ENCODE measurements at regions not wholly inside any gene's neighbourhood (a gene's known extent, or its start where the extent isn't known, plus 50 kb on each side); places are given as distances from the start of the nearest gene placed in this dataset.
"Not testable (repeated sequence)": the region's sequence is repeated elsewhere in the genome, so short reads cannot be mapped to it uniquely, and the experiment has no call there.

DNA sequence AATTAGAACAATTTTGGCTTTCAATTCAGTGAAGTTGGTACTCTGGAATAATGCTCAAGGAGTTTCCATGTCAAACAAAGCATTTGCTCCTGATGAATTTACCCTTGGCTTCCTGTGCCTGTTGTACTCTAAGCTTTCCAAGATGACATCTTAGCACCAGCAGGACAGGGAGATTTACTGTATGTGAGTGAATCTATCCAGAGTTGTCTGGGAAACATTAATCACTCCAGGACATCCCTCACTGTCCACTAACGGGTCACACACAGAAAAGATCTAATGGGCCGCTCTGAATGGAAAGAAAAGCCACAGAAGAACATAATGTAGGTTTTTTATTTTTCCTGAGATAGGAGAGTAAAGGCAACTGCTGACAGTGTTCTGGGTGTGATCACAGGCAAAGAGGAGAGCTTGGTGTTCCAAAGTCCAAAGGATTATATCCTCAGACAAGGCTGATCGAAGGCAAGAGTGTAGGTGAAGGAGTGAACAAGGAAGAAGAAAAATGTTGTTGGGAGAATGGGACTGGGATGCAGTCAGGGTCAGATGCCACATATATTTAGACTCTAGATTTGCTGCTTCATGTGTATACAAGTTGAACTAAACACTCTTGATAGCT, 167.7 kb upstream of the RPS23 start:
- DNase-seq (ENCODE audit: low read depth in 3 of 3, low spot score in 1 of 3) = no peak

DNA sequence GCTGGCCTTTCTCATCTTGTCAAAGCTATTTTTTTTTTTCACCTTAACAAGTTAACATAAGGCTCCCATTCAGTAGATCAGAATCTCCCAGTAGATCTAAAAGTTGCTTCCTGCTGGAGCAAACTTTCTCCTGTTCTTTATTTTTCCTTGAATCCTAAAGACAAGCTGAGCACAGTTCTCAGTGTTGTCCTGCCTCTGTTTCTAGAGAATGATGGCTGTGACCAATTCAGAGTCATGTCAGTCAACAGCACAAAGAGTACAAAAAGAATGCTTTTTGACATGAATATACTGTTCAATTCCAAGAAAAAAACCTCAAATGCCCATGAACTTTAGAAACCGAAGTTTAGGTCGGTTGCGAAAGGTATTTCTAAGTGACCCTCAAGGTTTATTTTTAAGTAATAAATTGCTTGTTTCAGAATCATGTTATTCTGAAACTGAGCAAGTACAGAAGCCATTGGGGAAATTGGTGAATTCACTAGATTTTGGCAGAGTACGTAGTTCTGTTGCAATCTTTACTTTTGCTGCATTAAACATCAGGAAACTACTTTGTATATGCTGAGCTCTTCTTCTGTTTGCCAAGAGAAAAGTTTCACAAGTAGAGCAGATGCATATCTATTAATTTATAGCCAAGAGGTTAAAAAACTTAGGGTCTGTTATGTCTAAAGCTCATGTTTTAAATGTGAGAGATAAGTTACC, 161.7 kb upstream of the RPS23 start:
- no peak for DNase-seq (ENCODE audit: low read depth in 3 of 3, low spot score in 1 of 3)

DNA sequence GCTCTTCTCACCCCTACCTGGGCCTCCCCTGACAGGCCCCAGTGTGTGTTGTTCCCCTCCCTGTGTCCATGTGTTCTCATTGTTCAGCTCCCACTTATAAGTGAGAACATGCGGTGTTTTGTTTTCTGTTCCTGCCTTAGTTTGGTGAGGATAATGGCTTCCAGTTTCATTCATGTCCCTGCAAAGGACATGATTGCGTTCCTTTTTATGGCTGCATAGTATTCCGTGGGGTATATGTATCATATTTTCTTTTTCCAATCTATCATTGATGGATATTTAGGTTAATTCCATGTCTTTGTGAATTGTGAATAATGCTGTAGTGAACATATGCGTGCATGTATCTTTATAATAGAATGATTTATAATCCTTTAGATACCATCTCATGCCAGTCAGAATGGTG, 159.4 kb upstream of the RPS23 start:
- DNase-seq (ENCODE audit: low read depth in 3 of 3, low spot score in 1 of 3) = not testable (repeated sequence)

- no peak for DNase-seq (ENCODE audit: low read depth in 3 of 3, low spot score in 1 of 3)
These were observed 158.1 kb upstream of the RPS23 start for GRCh38 chr5:82436291-82436690.

DNA sequence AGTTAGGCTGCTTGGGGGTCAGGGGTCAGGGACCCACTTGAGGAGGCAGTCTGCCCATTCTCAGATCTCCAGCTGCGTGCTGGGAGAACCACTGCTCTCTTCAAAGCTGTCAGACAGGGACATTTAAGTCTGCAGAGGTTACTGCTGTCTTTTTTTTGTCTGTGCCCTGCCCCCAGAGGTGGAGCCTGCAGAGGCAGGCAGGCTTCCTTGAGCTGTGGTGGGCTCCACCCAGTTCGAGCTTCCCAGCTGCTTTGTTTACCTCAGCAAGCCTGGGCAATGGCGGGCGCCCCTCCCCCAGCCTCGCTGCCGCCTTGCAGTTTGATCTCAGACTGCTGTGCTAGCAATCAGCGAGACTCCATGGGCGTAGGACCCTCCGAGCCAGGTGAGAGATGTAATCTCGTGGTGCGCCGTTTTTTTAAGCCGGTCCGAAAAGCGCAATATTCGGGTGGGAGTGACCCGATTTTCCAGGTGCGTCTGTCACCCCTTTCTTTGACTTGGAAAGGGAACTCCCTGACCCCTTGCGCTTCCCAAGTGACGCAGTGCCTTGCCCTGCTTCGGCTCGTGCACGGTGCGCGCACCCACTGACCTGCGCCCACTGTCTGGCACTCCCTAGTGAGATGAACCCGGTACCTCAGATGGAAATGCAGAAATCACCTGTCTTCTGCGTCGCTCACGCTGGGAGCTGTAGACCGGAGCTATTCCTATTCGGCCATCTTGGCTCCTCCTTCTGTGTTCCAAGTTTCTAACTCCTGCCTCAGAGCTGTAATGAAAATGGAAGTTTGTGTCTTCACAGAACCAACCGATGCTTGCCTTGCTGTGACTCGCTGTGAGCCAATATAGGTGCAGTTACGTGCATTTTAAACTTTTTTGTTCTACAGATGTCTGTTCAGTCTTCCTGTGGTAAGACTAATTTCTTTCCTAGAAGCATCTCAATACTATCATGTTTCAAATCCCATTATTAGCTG, 156.8 kb upstream of the RPS23 start:
- not testable (repeated sequence) for DNase-seq (ENCODE audit: low read depth in 3 of 3, low spot score in 1 of 3)

DNA sequence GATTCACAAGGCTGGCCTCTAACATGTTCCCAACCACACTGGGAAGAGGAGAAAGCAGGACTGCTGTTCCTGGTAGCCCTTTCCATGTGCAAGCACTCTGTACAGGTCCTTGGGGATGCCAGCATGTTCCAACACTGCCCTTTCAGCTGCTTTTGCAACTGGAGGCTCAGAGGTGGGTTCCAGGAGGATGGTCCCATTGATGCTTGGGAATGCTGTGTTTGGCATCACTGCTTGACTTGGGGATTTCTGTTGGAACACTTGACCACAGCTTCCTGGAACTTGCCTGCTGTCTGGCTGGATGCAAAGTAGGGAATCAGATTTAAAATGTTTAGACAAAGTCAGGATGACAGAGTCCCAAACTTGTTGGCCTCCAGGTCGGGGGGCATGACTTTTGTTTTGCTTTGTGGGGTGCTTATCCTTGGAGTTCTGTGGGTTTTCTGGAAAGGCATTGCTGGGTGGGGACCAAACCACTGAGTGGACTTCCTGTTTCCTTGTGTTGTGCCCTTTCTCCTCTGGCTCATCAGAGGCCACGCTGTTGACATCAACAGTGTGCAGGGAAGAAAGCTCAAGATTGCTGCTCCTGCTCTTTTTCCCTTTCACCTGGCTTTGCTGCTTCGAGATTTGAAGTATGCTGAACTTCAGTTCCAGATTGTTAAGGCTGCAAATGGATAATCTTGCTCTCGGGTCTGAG, 148.5 kb upstream of the RPS23 start:
- DNase-seq (ENCODE audit: low read depth in 3 of 3, low spot score in 1 of 3) = no peak

- DNase-seq (ENCODE audit: low read depth in 3 of 3, low spot score in 1 of 3) = no peak
These were observed 147.4 kb upstream of the RPS23 start for GRCh38 chr5:82425591-82425990.

DNA sequence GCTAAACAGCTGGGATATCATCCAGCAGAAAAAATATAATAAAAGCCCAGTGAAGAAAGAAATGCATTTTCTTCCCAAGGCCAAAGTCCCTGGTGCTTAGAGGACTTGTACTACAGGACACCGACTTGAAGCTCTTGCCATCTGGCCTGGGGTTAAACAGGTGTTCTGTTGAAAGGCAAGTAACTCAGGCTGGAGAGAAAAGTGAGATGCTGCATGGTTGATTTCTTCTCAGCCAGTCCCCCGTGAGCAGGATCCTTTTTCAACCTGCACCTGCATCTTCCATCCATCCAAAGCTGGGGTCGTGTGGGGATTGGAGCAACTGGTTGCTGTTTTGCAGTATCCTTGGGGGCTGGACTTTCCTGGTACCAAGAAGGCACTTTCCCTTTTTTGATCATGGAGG, 146.1 kb upstream of the RPS23 start:
- no peak for DNase-seq (ENCODE audit: low read depth in 3 of 3, low spot score in 1 of 3)

- no peak for DNase-seq (ENCODE audit: low read depth in 3 of 3, low spot score in 1 of 3)
These were observed 144.6 kb upstream of the RPS23 start for GRCh38 chr5:82422751-82423181.

GRCh38 chr5:82422001-82422740, 144.0 kb upstream of the RPS23 start:
- no peak for DNase-seq (ENCODE audit: low read depth in 3 of 3, low spot score in 1 of 3)

DNA sequence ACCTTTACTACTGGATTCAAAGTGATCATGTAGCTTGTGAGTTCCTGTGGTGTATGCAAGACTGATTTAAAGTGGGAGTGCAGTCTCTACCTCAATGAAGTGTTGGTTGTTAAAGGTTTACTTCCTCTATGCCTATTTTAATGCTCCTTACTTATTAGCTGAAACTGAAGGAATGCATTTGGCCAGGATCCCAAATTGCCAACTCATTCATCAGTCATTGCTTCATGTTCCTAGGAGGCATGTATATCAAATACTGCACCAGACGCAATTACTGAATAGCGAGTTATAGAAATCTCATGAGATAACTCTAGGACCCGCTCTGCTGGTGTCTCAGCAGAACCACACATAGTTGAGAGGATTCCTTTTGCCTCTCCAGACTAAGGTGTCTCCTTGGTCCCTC, 143.0 kb upstream of the RPS23 start:
- no peak for DNase-seq (ENCODE audit: low read depth in 3 of 3, low spot score in 1 of 3)

DNA sequence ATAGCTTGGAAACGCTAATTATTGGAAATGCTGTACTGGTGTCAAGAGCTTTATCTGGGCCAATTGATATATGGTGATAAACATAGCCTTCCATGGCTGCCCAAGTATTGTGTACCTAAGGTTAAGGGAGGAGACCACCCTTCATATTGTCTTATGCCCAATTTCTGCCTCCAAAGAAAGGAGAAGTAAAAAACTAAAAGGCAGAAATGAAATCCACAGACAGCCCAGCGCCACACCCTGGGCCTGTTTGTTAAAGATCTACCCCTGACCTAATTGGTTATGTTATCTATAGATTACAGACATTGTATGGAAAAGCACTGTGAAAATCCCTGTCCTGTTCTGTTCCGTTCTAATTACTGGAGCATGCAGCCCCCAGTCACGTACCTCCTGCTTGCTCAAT, 142.4 kb upstream of the RPS23 start:
- DNase-seq (ENCODE audit: low read depth in 3 of 3, low spot score in 1 of 3) = not testable (repeated sequence)

GRCh38 chr5:82419559-82420332, 141.6 kb upstream of the RPS23 start:
- no peak for DNase-seq (ENCODE audit: low read depth in 3 of 3, low spot score in 1 of 3)

DNA sequence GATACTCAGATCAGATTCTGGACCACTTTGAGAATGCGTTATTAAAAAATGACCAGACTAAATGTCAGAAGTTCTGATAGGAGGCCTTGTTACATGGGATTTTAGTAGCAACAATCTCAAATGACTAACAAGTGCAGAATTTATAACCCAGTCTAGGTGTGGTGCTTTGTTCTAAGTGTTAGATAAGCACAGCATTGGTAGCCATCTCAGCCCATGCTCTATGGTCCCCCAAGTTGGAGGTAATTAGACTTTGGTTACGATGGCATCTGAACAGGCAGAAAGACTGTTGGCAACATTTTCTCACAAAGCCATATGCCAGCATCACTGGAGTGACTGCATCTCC, 140.4 kb upstream of the RPS23 start:
- DNase-seq (ENCODE audit: low read depth in 3 of 3, low spot score in 1 of 3) = no peak

DNA sequence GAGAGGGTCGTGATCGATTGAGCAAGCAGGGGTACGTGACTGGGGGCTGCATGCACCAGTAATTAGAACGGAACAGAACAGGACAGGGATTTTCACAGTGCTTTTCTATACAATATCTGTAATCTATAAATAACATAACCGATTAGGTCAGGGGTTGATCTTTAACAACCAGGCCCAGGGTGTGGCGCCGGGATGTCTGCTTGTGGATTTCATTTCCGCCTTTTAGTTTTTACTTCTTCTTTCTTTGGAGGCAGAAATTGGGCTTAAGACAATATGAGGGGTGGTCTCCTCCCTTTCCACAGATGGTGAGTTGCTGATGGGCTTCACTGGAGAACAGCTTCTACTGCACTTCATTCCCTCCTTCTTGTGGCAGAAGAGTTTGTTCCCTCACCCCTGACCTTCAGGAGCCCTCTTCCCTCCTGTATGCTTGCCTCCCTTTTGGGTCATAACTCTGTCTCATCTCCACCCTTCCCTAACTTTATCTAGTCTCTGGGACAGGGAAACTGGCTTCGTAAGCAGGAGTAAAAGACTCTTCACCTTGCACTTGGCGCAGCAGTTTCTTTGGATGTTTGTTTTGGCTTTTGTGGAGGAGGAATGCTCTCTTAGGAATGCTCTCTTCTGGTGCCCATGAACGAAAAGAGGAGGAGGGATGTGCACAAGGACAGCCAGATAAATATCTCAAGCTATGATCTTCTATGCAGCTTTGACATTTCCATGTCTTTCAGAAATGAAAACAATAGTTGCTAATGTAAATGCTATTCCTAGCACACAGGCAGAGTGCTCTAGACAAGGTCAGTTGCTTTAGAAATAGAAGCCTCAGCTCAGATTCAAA, 139.8 kb upstream of the RPS23 start:
- no peak for DNase-seq (ENCODE audit: low read depth in 3 of 3, low spot score in 1 of 3)

DNA sequence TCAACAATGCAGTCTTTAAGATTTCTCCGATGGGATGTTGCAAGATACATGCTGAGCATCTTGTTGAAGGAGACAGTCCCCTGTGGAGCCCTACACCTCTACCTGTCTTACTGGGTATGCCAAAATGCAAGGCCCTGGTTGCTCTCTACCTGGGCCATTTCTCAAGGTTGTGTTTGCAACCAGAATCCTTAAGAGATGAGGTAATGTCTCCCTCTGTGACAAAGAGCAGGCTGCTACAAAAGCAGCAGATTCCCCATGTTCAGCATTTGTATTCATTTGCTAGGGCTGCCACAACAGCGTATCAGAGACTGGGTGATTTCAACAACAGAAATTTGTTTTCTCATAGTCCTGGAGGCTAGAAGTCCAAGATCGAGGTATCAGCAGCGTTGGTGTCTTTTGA, 138.4 kb upstream of the RPS23 start:
- DNase-seq (ENCODE audit: low read depth in 3 of 3, low spot score in 1 of 3) = no peak

- no peak for DNase-seq (ENCODE audit: low read depth in 3 of 3, low spot score in 1 of 3)
These were observed 135.9 kb upstream of the RPS23 start for GRCh38 chr5:82414041-82414388.

DNA sequence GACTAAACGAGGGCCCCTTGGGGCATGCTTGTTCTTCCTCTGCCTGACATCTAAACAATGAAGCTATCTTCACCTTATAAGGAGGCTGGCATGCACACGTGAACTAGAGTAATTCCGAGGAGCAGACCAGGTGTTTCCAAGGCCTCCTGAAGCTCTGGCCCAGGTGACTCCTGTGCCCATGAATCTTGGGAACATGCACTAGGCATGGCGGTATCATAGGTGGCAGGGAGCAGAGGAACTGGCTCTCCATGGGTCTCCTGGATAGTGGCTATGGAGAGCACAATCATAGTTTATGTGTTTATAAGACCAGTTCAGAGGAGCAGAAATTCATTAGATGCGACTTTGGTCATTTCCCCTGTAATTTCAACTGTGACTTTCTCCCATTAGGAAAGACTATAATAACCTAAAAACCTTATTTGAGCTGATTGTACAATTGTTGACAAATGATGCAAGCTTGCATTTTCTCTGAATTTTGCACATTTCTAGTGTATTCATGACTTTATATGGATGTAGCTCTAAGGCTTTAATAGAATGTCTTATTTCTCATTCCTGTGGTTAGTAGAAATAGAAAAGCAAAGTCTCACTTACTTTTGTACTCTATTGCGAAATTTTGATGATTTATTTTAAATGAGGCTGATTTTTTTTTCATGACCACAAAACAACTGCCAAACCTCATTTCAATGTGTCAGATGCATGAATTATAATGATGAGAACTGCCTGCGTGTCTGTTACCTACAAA, 135.3 kb upstream of the RPS23 start:
- DNase-seq (ENCODE audit: low read depth in 3 of 3, low spot score in 1 of 3) = no peak

GRCh38 chr5:82408033-82408432, 129.9 kb upstream of the RPS23 start:
- no peak for DNase-seq (ENCODE audit: low read depth in 3 of 3, low spot score in 1 of 3)

Measured in stimulated activated CD4-positive, alpha-beta T cell treated with anti-CD3 and anti-CD28 coated beads, TNF-alpha, amount 100 ng/mL, for 1 hour (primary cell).